D721Med (cell line): ENCODE measurements at regions not wholly inside any gene's neighbourhood (a gene's known extent, or its start where the extent isn't known, plus 50 kb on each side); places are given as distances from the start of the nearest gene placed in this dataset.

ENCODE experiments used
- DNase-seq: peaks from one replicate; pipeline ENCODE4 v3.0.0; 2011; ENCODE audit warnings: low spot score; ENCODE audit not compliant: insufficient read length
- FAIRE-seq: peaks from 2 replicates; lab custom pipeline; 2011; peaks lifted over from hg19 to GRCh38; lab: Jason Lieb, UNC
- TF ChIP-seq, protein P1 (sequence below): IDR thresholded peaks from 2 replicates; pipeline ENCODE4 v1.5.1; 2012; ENCODE audit warnings: mild to moderate bottlenecking, control low read depth; ENCODE audit not compliant: insufficient read depth; ENCODE audit errors: missing control alignments

DNA sequence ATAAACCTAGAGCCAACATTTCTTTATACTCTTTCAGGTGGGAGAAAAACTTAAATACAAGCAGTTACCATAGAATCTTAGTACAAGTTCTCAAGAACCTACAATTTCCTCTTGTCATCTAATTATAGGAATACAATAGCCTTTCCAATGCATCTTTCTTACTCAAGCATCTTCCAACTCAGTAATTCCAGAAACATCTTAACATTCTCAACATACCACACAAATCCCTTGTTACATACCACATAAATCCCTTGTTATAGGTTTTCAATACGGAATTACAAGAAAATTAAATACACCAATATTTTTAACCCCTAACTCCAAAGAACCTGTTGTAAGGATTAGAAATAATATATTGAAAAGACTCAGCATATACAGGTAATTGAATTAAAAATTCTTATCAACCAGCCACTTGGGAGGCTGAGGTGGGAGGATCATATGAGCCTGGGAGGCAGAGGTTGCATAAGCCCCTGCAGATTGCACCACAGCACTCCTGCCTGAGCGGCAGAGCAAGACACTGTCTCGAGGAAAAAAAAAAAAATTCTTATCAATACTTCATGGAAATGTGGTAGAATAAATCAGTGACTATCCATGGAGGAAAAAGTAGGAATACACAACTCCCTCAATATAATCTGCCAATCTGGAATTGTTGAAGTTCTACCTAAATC lies 127.5 kb upstream of the CCDC28A start:
- FAIRE-seq (no peak), DNase-seq (no peak)
- TF ChIP-seq, protein P1, sequence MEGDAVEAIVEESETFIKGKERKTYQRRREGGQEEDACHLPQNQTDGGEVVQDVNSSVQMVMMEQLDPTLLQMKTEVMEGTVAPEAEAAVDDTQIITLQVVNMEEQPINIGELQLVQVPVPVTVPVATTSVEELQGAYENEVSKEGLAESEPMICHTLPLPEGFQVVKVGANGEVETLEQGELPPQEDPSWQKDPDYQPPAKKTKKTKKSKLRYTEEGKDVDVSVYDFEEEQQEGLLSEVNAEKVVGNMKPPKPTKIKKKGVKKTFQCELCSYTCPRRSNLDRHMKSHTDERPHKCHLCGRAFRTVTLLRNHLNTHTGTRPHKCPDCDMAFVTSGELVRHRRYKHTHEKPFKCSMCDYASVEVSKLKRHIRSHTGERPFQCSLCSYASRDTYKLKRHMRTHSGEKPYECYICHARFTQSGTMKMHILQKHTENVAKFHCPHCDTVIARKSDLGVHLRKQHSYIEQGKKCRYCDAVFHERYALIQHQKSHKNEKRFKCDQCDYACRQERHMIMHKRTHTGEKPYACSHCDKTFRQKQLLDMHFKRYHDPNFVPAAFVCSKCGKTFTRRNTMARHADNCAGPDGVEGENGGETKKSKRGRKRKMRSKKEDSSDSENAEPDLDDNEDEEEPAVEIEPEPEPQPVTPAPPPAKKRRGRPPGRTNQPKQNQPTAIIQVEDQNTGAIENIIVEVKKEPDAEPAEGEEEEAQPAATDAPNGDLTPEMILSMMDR, result no peak

DNA sequence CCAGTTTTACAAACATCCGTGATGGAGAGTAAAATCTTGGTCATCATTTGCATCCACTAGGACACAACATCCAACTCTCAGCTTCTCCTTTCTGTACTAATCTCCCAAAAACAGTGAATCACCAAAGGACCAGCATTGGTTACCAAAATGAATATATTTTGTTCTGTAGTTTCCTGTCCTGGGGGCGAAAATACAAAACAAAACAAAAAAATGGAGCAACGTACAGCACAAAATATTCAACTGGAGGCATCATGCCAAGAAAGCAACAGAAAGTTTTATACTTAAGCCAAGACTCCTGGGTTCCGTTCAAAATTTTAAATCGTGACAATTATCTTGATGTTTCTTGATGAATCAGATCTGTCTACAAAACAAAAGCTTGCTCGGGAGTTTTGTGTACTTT lies 126.6 kb upstream of the CCDC28A start:
- DNase-seq (no peak), FAIRE-seq (no peak)
- TF ChIP-seq, protein P1, result no peak

DNA sequence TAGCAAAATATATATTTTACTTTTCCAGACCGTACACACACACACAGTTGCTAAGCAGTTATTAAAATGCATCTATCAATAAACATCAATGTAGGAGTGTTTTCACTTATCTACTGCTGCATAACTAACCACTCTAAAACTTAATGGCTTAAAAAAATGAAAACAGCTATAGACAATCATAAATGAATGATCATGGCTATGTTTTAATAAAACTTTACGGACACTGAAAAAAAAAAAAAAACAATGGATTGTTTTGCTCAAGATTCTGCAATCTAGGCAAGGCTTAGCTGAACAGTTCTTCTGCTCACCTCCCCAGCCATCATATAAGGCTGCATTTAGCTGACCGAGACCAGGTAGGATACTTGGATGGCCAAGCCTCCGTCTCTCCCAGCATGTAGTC lies 125.4 kb upstream of the CCDC28A start:
- FAIRE-seq (no peak), DNase-seq (no peak)
- TF ChIP-seq, protein P1, result no peak

DNA sequence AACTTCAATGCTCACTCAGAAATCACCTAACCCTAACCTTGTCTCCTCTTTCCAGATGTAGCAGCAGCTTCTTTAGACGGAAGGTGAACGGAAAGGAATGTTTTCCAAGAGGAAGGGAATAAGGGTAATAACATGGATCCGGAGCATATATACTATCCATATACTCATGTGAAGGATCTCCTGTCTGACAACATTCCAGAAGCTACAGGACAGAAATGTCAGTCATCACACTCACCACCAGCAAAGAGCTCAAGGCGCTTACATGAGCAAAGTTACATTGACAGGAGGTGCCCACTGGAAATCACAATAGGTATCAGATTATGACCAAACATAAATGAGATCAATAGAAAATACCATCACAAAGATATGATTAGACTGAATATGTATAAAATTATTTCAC lies 122.1 kb upstream of the CCDC28A start:
- FAIRE-seq (no peak), DNase-seq (no peak)
- TF ChIP-seq, protein P1, result no peak

DNA sequence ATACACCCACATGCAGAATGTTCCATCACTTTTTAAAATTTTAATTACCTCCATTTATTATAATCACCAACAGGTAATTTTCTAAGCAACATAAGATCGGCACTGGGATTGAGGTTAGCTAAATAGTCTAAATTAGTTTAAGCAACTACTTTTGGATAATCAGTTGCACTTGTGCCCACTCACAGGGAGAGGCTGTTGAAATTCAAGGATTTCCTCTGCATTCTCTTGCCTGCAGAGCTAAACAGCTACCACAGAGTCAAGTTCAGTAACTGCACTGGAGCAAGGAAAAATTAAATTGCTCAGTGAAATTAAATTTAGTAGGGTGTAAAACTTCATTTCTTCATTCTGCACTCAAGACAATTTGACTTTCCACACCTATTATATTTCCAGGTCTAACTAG lies 120.7 kb upstream of the CCDC28A start:
- TF ChIP-seq, protein P1, result no peak
- DNase-seq, result no peak
- no peak for FAIRE-seq

DNA sequence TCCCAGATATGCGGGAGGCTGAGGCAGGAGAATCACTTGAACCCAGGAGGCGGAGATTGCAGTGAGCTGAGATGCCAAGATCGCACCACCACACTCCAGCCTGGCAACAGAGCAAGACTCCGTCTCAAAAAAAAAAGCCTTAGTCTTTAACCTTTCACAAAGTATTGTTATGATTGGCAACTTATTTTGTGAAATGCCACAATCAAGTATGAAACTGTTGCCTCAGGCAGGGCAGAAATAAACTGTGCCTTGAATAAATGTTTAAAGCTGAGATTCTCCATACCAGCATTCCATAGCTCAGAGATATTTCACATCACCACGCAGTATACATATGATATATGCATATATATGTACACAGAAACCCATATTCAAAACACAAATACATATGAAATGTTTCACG lies 120.1 kb upstream of the CCDC28A start:
- TF ChIP-seq, protein P1, result no peak
- DNase-seq (no peak), FAIRE-seq (no peak)
